Common myeloid progenitor, CD34-positive (primary cell): ENCODE measurements at regions not wholly inside any gene's neighbourhood (a gene's known extent, or its start where the extent isn't known, plus 50 kb on each side); places are given as distances from the start of the nearest gene placed in this dataset.

ENCODE experiments used
- CTCF ChIA-PET: fragments of 350-600 bp; sonication (Branson Sonifier 250); formaldehyde crosslinking; loops from one replicate; lab custom pipeline; 2021; ENCODE audit warnings: antibody characterized with exemption; lab: Charles Lee
- POLR2A ChIA-PET: fragments of 350-600 bp; sonication (Branson Sonifier 250); formaldehyde crosslinking; loops from one replicate; lab custom pipeline; 2021; ENCODE audit warnings: antibody characterized with exemption; lab: Charles Lee
- DNase-seq, 3 donors: peaks; one replicate each; pipeline versions ENCODE4 v3.0.0 to v3.0.0-alpha.2; 2013
- H3K27ac ChIP-seq, 2 experiments: 1 replicate in 1 of 2; 2 replicates in 1 of 2; pipeline ENCODE4 v1.7.0; 2013; ENCODE audit warnings: inconsistent platforms in 2 of 2, low read length in 2 of 2, mild to moderate bottlenecking in 2 of 2, low read depth in 1 of 2, moderate library complexity in 1 of 2; ENCODE audit not compliant: severe bottlenecking in 2 of 2, insufficient read depth in 1 of 2, poor library complexity in 1 of 2
- H3K27me3 ChIP-seq, 5 experiments: replicated peaks in 2 of 5; 1 replicate in 3 of 5; 2 replicates in 2 of 5; pipeline versions ENCODE4 v1.6.1 to v1.7.0; 2013; ENCODE audit warnings: low read length in 4 of 5, mild to moderate bottlenecking in 2 of 5, moderate library complexity in 2 of 5, inconsistent platforms in 1 of 5; ENCODE audit not compliant: insufficient read depth in 5 of 5, control insufficient read depth in 4 of 5
- H3K36me3 ChIP-seq, 4 experiments: 1 replicate in 2 of 4; 2 replicates in 2 of 4; pipeline versions ENCODE4 v1.6.1 to v1.7.0; 2013; ENCODE audit warnings: low read length in 3 of 4, control low read depth in 1 of 4, mild to moderate bottlenecking in 1 of 4; ENCODE audit not compliant: control insufficient read depth in 4 of 4, insufficient read depth in 4 of 4
- H3K4me1 ChIP-seq, 4 experiments: 1 replicate in 3 of 4; 2 replicates in 1 of 4; pipeline versions ENCODE4 v1.6.1 to v1.7.1; 2013; ENCODE audit warnings: low read length in 3 of 4, mild to moderate bottlenecking in 3 of 4, control low read depth in 1 of 4, inconsistent platforms in 1 of 4, moderate library complexity in 1 of 4; ENCODE audit not compliant: control insufficient read depth in 4 of 4, insufficient read depth in 4 of 4; ENCODE audit errors: control extremely low read depth in 1 of 4
- H3K4me3 ChIP-seq, 7 experiments: 1 replicate in 4 of 7; 2 replicates in 3 of 7; pipeline versions ENCODE4 v1.5.1 to v1.7.0; 2013; ENCODE audit warnings: mild to moderate bottlenecking in 7 of 7, low read length in 6 of 7, moderate library complexity in 6 of 7, inconsistent platforms in 2 of 7, low read depth in 2 of 7, control low read depth in 1 of 7; ENCODE audit not compliant: insufficient read depth in 4 of 7, control insufficient read depth in 1 of 7; ENCODE audit errors: extremely low read depth in 1 of 7
- H3K9me3 ChIP-seq, 5 experiments: 1 replicate in 4 of 5; 2 replicates in 1 of 5; pipeline versions ENCODE4 v1.6.1 to v1.7.1; 2013; ENCODE audit warnings: low read length in 4 of 5, mild to moderate bottlenecking in 2 of 5, inconsistent platforms in 1 of 5, low read depth in 1 of 5, moderate library complexity in 1 of 5; ENCODE audit not compliant: control insufficient read depth in 4 of 5, insufficient read depth in 2 of 5; ENCODE audit errors: control extremely low read depth in 1 of 5
- WGBS: methylation state at CpG from one replicate; pipeline ENCODE4 v1.1.5; 2013; ENCODE audit not compliant: insufficient coverage; 5-methylcytosine and 5-hydroxymethylcytosine counted together

GRCh38 chr4:134309715-134310114 is 108.1 kb upstream of the PABPC4L start:
- no peak for DNase-seq
- H3K4me3 ChIP-seq, result no peak overlapping the region
- H3K27me3 ChIP-seq, result no peaks in the 10 kb centered on the region
- 89% methylated on average over 2 of the region's 2 CpGs for WGBS
- no peaks in the 10 kb centered on the region for H3K36me3 ChIP-seq
- H3K9me3 ChIP-seq, result peaks cover 0 to 1% (median 0%) of the 10 kb centered on the region in 5 experiments
- POLR2A ChIA-PET, result no interaction called here
- CTCF ChIA-PET, result interaction anchor here (1.2 kb wide), 1 partner anchor 8 kb away, joined by 5 read pairs; no protein-coding TSS in a partner anchor
- no peaks in the 10 kb centered on the region for H3K4me1 ChIP-seq
- no peak overlapping the region for H3K27ac ChIP-seq

- H3K36me3 ChIP-seq, result no peaks in the 10 kb centered on the region
- no peak for DNase-seq
- no peak overlapping the region for H3K27ac ChIP-seq
- ChIA-PET POLR2A (no interaction called here), CTCF (no interaction called here)
- H3K4me1 ChIP-seq, result no peaks in the 10 kb centered on the region
- H3K4me3 ChIP-seq, result no peak overlapping the region
- H3K9me3 ChIP-seq, result peaks cover 0 to 1% (median 0%) of the 10 kb centered on the region in 5 experiments
- no peaks in the 10 kb centered on the region for H3K27me3 ChIP-seq
Measured at GRCh38 chr4:134308910-134309309, 107.3 kb upstream of the PABPC4L start.

- H3K36me3 ChIP-seq, result no peaks in the 10 kb centered on the region
- H3K4me1 ChIP-seq, result no peaks in the 10 kb centered on the region
- H3K27ac ChIP-seq, result no peak overlapping the region
- POLR2A ChIA-PET, result no interaction called here
- no peak for DNase-seq
- no peaks in the 10 kb centered on the region for H3K9me3 ChIP-seq
- CTCF ChIA-PET, result no interaction called here
- H3K27me3 ChIP-seq, result no peaks in the 10 kb centered on the region
- no peak overlapping the region for H3K4me3 ChIP-seq
Measured at GRCh38 chr4:134298313-134298712, 96.7 kb upstream of the PABPC4L start.

- no peak for DNase-seq
- Histone ChIP-seq H3K4me1 (no peaks in the 10 kb centered on the region), H3K36me3 (no peaks in the 10 kb centered on the region), H3K4me3 (no peak overlapping the region), H3K27me3 (no peaks in the 10 kb centered on the region), H3K9me3 (no peaks in the 10 kb centered on the region), H3K27ac (no peak overlapping the region)
- ChIA-PET POLR2A (no interaction called here), CTCF (no interaction called here)
Measured at GRCh38 chr4:134297765-134298164, 96.2 kb upstream of the PABPC4L start.

- Histone ChIP-seq H3K4me1 (no peaks in the 10 kb centered on the region), H3K9me3 (no peaks in the 10 kb centered on the region), H3K27me3 (no peaks in the 10 kb centered on the region), H3K4me3 (no peak overlapping the region), H3K36me3 (no peaks in the 10 kb centered on the region), H3K27ac (no peak overlapping the region)
- WGBS, result no CpG with 5 or more reads among the region's 2 CpGs
- ChIA-PET POLR2A (no interaction called here), CTCF (no interaction called here)
- no peak for DNase-seq
Measured at GRCh38 chr4:134282680-134283079, 81.1 kb upstream of the PABPC4L start.

- no peak for DNase-seq
Measured at GRCh38 chr4:134278675-134279074, 77.1 kb upstream of the PABPC4L start.

GRCh38 chr4:134276476-134276875 is 74.9 kb upstream of the PABPC4L start:
- CTCF ChIA-PET, result no interaction called here
- WGBS, result 67% methylated on average over 1 of the region's 2 CpGs

More at GRCh38 chr4:134278675-134279074, 77.1 kb upstream of the PABPC4L start:
- POLR2A ChIA-PET, result no interaction called here
- Histone ChIP-seq H3K4me3 (no peak overlapping the region), H3K27me3 (no peaks in the 10 kb centered on the region), H3K36me3 (no peaks in the 10 kb centered on the region), H3K27ac (no peak overlapping the region), H3K4me1 (no peaks in the 10 kb centered on the region), H3K9me3 (no peaks in the 10 kb centered on the region)
- WGBS, result no CpG with 5 or more reads among the region's 1 CpG
- CTCF ChIA-PET, result no interaction called here

More at GRCh38 chr4:134276476-134276875, 74.9 kb upstream of the PABPC4L start:
- Histone ChIP-seq H3K9me3 (no peaks in the 10 kb centered on the region), H3K4me3 (no peak overlapping the region), H3K4me1 (no peaks in the 10 kb centered on the region), H3K27me3 (peaks cover 0 to 1% (median 0%) of the 10 kb centered on the region in 5 experiments), H3K27ac (no peak overlapping the region), H3K36me3 (no peaks in the 10 kb centered on the region)
- POLR2A ChIA-PET, result no interaction called here
- DNase-seq, result no peak
